NCI-H2107 (cell line): ENCODE measurements at regions not wholly inside any gene's neighbourhood (a gene's known extent, or its start where the extent isn't known, plus 50 kb on each side); places are given as distances from the start of the nearest gene placed in this dataset.
"Not testable (repeated sequence)": the region's sequence is repeated elsewhere in the genome, so short reads cannot be mapped to it uniquely, and the experiment has no call there.

Experiments
- DNase-seq: peaks from one replicate; lab custom pipeline; 2025; lab: John Stamatoyannopoulos, UW

DNA sequence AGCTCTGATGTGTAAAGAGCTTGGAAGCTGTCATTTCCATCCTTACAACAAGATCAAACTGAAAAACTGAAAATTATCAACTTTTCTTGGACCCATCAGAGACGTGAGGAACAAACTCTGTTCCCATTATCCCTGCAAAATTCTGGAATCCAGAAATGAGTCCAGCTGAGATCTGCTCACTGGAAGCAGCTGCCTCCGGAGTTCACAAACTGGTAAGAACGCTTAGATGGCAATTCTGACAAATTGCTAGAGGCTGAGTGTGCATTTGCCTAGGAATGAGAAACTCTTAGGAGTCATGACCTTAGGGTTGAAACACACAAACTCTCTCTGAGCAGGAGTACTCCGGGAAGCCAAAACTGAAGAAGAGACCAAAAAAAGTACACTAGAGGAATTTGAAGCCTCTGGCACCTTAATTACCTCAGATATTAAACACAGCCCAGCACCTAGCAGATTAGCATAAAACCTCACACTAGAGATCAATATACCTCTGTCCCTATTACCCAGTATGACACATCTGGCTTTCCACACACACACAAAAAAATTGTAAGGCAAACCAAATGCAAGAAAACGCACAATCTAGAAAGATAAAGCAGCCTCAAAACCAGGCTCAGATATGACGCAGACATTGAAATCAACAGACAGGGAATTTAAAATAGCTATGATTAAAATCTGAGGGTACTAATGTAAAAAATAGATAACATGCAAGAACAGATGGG is 233.5 kb upstream of the SGK1 start:
- no peak for DNase-seq

DNA sequence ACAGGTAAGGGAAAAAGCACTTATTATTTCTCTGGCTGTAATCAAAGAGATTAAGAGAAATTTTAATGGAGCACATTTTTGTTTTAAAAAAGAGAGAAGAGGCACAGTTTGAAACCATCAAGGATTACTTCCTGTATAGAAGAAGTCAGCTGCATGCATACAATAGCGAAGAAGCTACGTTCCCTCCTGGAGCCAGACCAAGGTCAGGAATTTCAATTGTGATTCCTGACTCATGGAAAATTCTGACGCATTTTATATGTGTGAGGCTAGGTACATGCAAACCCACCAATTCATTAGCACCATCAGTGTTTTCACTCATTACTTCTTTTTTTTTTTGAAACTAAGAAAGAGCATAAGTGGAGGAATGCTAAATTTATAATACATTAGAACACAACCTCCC is 232.7 kb upstream of the SGK1 start:
- DNase-seq = no peak

DNA sequence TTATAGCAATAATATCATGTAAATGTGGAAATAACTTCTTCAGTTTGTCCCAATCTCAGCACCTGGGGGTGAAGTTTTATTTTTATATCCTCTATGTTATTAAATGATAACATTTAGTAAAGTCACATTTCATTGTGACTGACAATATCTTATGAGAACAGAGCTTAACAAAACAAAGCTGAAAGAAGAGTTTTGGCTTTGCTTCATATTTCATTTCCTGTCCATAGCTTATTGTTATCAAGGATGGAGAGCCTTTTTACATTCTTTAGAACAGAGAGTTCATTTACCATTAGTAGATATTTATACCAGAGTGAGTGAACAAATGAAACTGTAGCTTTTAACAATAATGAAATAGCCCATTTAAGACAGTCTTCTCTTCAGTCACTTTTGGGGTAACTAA is 231.9 kb upstream of the SGK1 start:
- DNase-seq = no peak

DNA sequence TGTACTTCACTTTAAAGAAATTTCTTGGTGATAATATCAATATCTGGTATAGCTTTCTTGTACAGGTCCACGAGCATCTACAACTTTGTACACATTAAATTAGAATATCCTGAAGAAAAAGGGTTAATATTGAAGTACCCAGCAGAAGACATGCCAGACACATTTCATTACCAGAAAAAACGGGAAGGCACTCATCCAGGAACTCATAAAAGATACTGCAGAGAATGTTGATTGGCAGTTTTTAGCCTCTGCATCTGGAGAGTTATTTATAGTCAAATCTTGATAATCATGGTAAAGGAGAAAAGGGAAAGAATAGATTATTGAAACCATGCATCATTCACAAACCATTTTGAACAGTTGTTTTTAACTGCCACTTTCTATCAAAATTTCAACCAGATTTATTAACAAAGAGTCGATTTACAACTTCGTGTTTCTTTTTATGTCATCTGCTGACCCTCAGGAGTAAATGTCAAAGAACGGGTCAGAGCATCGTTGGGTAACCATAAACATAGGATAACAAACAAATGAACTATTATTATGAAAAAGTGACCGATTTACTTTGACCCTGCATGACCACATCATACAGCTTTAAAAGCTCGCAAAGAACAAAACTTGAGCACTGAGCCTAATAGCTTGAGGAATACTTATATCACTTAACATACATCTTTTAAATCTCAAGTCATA is 229.2 kb upstream of the SGK1 start:
- no peak for DNase-seq

DNA sequence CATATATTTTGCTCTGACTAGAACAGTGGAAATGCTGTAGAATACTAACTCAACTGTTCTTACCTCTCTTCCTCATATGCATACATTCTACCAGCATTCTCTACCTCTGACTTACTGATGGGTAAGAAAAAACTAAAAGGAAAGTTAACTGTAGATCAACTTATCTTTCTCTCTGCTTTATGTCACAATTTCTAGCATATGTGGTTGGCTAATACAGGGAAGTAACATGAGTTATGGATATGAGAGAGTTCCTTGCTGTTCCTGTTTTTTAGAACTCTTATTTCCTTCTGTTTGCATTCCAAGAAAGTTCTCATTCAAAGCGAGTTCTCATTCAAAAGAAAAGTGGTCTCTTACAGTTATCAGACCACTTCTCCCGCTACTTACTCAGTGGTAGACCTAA is 226.8 kb upstream of the SGK1 start:
- no peak for DNase-seq

DNA sequence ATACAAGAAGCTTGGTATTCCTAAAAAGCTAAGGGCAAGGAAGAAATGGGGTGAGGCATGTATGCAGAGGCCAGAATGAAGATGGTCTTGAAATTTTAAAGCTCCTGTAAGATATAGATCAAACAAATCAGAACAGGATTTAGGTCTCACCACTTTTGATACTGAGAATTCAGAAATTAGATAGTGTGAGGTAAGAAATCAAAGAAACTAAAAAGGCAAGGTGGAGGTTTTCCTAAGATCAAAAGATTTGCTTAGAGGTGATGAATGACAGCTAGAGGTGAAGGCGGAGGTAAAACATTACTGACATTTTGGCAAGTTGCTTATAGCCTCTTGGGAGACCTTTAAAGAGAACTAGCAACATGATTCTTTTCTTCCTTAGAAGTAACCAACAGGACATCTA is 225.2 kb upstream of the SGK1 start:
- no peak for DNase-seq

DNA sequence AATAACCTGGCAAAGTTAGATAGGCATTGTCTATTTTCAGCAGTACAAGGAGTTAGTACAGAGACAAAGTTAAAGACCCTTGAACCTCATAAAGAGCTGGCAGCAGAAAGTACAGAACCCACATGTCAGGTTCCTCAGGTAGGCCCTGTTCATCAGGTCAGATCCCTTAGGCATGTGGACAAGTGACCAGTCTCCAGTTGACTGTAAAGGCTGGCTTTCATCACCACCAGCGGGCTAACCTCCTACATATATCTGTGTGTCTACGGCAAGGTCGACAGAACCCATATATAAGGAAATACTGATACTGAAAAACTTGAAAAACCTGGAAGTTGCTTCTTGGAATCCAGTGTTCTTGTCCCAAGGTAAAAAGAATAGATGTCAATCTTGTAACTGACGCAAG is 223.1 kb upstream of the SGK1 start:
- no peak for DNase-seq

DNA sequence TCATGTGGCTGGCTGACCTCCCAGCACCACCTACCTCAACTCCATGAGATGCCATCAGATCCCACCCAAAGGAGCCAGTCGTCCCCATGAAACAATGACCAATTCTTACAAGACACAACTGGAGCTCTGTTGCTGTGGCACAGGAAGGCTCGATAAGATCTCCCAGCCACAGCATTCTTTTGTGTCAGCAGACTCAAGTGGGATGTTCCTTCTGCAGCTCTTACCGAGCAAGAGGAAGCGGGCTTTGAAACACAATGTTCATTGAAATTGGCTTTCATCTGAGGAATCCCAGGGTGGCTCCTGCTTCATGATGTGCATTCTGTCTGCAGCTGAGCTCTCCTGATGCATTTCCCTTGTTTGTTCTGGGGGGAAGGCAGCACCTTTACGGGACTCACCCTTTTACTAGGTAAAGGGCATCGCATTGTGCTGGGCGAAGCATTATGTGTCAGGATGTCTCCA is 222.0 kb upstream of the SGK1 start:
- DNase-seq = no peak

DNA sequence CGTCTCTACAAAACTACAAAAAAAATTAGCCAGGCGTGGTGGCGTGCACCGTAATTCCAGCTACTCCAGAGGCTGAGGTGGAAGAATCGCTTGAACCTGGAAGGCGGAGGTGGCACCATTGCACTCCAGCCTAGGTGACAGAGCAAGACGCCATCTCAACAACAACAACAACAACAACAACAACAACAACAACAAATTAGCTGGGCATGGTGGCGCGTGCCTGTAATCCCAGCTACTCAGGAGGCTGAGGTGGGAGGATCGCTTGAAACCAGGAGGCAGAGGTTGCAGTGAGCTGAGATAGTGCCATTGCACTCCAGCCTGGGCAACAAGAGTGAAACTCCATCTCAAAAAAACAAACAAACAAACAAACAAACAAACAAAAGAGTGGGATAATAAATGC is 219.9 kb upstream of the SGK1 start:
- not testable (repeated sequence) for DNase-seq

DNA sequence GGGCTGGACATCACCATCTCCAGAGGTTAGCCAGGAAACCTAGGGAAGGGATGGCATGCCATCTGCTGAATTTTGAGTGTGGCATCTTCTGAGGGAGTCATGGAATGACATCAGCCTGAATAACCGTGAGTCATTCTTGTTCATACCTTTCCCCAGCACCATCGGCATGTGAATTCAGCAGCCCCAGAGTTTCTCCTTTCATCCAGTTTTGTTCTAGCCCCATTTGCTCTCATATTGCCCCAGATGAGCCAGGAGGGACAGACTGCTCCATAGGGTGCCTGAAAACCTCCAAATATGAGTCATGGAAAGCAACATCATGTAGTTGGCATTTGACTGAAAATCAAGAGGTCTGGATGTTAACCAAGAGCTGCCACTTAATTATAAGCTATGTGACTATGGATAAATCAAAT is 219.2 kb upstream of the SGK1 start:
- no peak for DNase-seq

DNA sequence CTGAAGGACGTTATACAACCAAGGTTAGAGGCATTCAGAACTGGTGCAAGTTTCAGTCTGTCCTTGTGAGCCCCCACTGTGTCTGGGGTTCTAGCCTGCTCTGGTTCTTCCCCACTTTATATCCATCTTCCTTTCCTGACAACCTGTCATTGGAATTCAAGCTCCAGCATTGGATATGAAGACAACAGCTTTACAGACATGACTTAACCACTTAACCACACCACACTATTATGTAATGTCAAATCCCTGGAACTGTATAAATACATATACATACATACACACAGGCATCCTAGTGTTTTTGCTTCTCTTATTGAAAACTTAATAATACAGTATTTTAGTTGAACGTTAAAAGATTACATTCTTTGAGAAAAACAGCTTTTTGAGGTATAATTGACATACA is 217.9 kb upstream of the SGK1 start:
- DNase-seq = no peak

DNA sequence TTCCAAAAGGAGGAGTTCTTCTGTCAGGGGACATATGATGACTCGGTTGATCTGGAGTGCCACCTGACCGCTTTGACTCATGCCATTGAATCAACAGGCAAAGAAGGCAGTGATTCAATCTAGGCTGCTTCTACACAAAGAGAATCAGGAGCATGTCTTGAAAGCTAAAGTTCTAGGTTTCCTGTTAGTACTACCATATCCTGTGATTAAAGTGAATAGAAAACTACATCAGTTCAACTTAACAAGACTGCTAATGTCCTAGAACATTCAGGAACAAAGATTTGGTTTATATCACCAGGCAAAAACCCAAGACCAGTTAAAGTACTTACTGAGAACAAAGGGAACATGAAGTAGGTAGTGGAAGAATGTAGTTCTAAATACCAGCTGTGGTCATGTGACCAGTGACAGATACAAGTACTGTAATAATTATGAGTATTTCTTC is 216.8 kb upstream of the SGK1 start:
- no peak for DNase-seq

DNA sequence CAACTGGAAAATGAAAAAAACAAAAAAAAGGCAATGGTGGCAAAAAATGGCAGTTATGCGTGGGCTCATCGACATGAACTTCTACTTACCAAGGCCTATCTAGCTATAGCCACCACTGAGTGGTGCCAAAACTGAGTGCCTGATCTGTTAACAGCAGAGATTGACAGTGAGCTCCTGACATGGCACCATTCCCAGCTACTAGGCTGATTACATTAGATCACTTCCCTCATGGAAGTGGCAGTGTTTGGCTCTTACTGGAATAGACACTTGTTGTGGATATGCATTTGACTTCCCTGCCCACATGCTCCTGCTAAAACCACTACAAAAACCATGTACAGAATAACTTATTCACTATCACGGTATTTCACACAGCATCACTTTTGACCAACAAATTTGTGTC is 216.1 kb upstream of the SGK1 start:
- no peak for DNase-seq

DNA sequence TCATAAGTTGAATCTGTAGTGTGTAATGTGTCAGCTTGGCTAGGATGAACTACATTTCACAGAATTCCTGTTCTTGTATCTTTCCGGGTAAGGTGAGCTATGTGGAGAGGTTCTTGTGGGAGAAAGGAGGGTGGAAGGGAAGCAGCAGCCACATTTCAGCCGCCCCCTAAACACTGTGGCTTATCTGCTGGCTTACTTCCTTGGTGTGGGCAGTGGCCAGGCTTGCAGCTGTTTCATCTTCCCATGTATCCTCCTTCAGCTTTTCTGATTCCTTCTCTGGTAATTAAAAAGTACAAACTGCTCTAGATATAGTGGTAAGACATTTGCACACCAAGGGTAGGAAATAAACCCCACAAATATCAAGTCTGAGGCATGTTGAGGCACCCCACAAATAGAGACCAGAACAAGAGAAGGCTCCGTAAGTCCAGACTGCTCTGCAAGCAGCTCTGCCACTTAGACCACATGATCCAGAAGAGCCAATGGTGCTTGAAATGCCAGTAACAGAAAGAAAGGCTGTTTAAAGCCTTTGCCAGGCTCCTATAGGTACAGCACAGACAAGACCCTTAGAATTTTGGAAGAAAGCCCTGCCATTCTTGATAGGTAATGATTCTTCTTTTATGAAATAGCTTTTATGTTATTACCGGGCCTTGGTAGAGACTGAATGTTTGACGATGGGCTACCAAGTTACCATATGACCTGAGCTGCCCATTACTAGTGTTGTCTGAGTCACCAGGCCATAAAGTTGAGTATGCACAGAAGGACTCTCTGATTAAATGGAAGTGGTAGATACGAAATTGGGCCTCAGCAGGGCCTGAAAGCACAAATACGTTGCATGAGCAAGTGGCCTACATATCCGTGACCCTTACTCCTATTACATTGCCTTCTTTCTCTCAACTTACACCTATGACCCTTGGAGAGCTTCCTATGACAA is 215.0 kb upstream of the SGK1 start:
- DNase-seq = no peak

DNA sequence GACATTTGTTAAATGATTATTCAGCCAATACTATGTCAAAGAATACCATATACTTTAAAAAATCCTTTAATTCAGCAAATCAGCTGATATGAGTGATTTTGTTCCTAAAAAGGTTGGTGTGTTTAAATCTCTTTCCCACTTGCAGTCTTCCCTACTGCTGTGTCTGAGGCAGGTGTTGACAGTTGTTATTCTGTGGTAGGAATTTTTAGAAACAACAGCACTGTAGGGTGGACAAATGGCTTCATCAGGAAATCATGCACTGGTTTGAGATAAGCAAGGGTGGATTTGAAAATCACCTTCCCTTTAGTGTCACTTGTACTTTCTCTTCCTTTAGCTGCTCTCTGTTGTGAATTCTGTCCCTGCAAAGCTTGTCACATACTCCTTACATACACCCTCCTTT is 213.7 kb upstream of the SGK1 start:
- no peak for DNase-seq

DNA sequence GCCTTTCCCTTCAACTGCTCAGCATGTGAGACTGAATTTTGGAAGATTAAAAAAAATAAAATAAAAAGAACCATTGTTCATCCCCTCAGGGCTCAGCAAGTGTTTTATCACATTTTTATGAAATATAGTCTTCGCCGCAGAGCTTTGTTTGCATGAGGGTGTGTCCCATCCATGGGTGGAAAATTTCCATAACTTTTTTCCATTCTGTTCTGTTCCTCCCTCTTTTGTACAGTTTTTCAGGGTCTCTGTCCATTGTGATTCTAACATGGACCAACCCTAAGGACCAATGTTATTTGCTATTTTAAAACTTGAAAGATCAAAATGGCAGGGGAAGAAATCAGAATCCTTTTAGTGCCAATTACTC is 213.3 kb upstream of the SGK1 start:
- DNase-seq = no peak

DNA sequence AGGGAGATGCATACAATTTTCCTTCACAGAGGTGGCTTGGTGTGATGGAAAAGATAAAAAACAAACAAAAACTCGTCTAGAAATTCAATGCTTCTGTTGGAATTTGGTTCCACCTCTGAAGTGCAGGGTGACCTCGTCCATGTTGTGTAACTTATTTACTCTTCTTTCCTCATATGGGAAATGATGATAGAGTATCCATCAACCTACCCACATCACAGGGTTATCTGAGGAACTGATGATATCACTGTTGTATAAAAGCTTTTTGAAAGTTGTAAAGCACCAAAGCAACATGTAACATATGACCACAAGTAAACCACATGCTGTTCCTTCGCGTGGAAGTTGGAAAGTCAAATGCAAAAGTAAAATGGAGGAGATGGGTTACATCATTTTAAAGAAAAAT is 212.0 kb upstream of the SGK1 start:
- no peak for DNase-seq

DNA sequence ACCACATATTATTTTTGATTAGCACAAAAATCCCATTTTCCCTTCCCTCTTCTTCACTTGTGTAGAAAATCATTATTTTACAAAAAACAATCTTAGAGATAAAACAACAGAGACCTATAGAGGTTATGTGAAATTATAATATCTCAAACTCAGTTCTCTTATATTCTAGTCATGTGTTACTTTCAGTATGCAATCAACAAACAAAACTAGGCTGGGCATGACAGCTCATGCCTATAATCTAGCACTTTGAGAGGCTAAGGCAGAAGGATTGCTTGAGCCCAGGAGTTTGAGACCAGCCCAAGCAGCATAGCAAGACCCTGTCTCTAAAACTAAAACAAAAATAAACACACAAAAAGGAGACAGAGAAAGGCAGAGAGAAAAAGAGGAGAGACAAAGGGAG is 211.4 kb upstream of the SGK1 start:
- no peak for DNase-seq

DNA sequence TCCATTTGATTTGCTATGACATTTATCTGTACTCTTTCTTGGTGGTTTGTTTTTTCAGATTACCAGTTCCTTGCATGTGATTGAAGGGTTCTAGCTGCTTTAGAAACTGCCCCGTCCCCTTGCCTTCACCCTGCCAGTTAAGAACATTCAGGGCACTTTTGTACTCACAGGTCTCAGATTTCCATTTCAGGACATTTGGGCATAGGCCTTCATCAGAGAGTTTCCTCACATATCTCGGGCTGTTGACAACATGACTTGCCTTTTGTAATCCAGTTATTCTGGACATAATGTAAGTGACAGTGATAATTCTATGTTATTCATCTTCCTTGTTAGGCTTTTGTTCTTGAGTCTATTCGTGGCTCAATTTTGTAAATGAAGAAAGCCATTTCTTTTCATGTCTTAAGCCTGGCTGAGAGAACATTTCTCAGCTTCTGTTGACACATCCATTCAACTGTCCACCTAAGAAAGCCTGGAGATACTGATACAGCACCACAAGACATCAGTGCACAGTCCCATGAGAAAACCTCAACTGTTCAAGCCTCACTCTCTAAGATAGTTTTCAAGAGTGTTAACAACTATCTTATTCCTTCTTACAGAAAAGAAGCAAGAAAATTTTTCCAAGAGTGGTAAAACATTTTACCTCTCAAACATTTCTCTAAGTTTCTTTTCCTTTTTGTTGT is 209.3 kb upstream of the SGK1 start:
- DNase-seq = no peak

DNA sequence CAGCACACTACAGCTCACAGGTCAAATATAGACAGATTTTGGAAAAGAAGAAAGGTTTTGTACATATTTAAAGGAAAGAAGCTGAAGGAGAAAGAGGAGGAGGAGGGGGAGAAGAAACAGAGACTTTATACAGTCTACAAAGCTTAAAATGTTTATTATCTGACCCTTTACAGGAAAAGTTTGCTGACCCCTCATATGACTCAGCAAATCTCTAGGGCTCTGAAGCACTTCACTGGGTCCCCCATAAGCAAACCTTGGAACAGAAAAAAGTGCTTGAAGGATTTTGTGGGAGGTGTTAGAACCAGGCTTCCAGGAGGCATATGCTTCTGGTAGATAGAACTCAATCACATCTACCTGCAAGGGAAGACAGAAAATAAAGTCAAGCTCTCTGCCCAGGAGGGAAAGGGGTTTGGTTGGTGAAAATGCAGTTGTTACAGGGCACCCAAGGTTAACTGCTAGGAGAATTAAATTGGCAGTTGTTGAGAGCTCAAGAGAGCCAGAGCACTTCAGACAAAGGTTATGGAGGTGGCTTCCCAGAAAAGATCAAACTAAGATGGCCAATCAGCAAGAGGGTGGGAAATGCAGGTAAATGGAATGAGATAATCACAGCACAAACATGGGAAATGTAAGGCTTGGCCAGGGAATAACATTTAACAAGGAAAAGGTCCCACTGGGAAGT is 207.4 kb upstream of the SGK1 start:
- no peak for DNase-seq

DNA sequence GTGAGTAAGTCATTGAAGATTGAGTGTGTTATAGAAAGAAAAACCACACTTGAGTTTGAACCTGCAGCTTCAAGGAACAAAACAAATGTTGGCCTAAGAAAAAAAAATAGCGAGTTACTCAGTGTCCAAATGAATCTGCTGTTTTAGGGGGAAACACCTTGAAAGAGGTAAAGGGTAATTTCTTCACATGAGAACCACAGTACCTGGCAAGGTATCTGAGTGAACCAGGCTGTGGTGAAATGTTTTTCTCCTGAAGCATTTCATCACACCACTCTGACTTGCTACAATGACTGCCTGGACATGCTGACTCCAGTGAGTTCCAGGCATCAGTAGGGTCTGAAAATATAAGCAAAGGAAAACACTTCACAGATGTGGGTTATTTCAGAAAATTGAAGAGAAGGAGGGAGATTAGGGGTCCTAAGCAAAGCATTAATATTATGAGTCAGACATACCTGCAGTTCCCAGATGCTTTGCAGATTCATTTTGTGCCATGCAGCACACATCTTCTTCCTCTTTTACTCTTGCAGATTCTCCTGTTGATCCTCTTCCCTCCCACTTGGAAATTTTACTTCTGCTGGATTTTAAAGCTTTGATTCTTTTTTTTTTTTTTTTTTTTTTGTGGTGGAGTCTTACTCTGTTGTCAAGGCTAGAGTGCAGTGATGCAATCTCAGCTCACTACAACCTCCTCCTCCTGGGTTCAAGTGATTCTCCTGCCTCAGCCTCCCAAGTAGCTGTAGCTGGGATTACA is 206.2 kb upstream of the SGK1 start:
- no peak for DNase-seq
